Endothelial cell of umbilical vein (primary cell): ENCODE measurements at regions not wholly inside any gene's neighbourhood (a gene's known extent, or its start where the extent isn't known, plus 50 kb on each side); places are given as distances from the start of the nearest gene placed in this dataset.

Experiments used
- BruUV-seq: library from RNA; stranded (reverse); fragments of 400-500 nt; replicated peaks from 2 replicates; lab custom pipeline; 2021; lab: Mats Ljungman, UMichigan
- CTCF ChIA-PET: fragments of 300-600, 350-600 bp; sonication (Branson Sonifier 250); formaldehyde crosslinking; loops from one replicate; lab custom pipeline; 2021; ENCODE audit warnings: antibody characterized with exemption, inconsistent platforms; lab: Charles Lee
- POLR2A ChIA-PET: fragments of 300-600, 350-600 bp; sonication (Branson Sonifier 250); formaldehyde crosslinking; loops from one replicate; lab custom pipeline; 2021; ENCODE audit warnings: antibody characterized with exemption, inconsistent platforms; lab: Charles Lee
- DNase-seq: peaks from one replicate; pipeline ENCODE4 v3.0.0-alpha.2; 2011; ENCODE audit warnings: low read depth, low spot score
- FAIRE-seq: peaks from 2 replicates; lab custom pipeline; 2011; peaks lifted over from hg19 to GRCh38; lab: Jason Lieb, UNC
- H2AFZ ChIP-seq: 2 replicates; pipeline ENCODE4 v1.6.0; 2012; ENCODE audit warnings: low read depth, low read length, control low read depth, inconsistent platforms
- H3K27ac ChIP-seq: 2 replicates; pipeline ENCODE4 v1.5.1; 2011; ENCODE audit warnings: low read depth, mild to moderate bottlenecking, control low read depth, low read length, moderate library complexity; ENCODE audit not compliant: insufficient read depth
- H3K27me3 ChIP-seq, 2 experiments: 2 replicates each; pipeline versions ENCODE4 v1.6.0 to v1.6.1; 2011; ENCODE audit warnings: low read length in 2 of 2, mixed read lengths in 1 of 2; ENCODE audit not compliant: control insufficient read depth in 2 of 2, insufficient read depth in 2 of 2
- H3K36me3 ChIP-seq, 2 experiments: 2 replicates in 1 of 2; 3 replicates in 1 of 2; pipeline ENCODE4 v1.5.1; 2011; ENCODE audit warnings: low read length in 2 of 2, mild to moderate bottlenecking in 1 of 2, moderate library complexity in 1 of 2; ENCODE audit not compliant: control insufficient read depth in 2 of 2, insufficient read depth in 2 of 2; ENCODE audit errors: extremely low read depth in 1 of 2
- H3K4me1 ChIP-seq: 3 replicates; pipeline ENCODE4 v1.5.1; 2011; ENCODE audit warnings: mild to moderate bottlenecking, low read length; ENCODE audit not compliant: control insufficient read depth, insufficient read depth; ENCODE audit errors: extremely low read depth
- H3K4me2 ChIP-seq: 2 replicates; pipeline ENCODE4 v1.6.1; 2011; ENCODE audit warnings: low read length, control low read depth, mixed read lengths; ENCODE audit not compliant: insufficient read depth
- H3K4me3 ChIP-seq, 3 experiments: fragments of 200-600 bp in 1 of 3; sonication (generic), shearing (Covaris generic) in 1 of 3; replicated peaks in 1 of 3; 2 replicates each; pipeline ENCODE4 v1.5.1; 2011 to 2016; ENCODE audit warnings: control low read depth in 3 of 3, low read length in 3 of 3, mild to moderate bottlenecking in 2 of 3, inconsistent platforms in 1 of 3, low read depth in 1 of 3, moderate library complexity in 1 of 3; ENCODE audit not compliant: insufficient read depth in 1 of 3
- H3K79me2 ChIP-seq: 2 replicates; pipeline ENCODE4 v1.6.0; 2012; ENCODE audit warnings: low read length, inconsistent platforms; ENCODE audit not compliant: control insufficient read depth, insufficient read depth
- H3K9ac ChIP-seq: replicated peaks from 2 replicates; pipeline ENCODE3; 2011; ENCODE audit warnings: low read length, control low read depth; ENCODE audit not compliant: insufficient read depth; ENCODE audit errors: extremely low read depth
- H3K9me1 ChIP-seq: replicated peaks from 3 replicates; pipeline ENCODE4 v1.6.0; 2011; ENCODE audit warnings: mild to moderate bottlenecking, low read length; ENCODE audit not compliant: control insufficient read depth, insufficient read depth; ENCODE audit errors: extremely low read depth
- H3K9me3 ChIP-seq: replicated peaks from 2 replicates; pipeline ENCODE4 v1.5.1; 2012; ENCODE audit warnings: low read length, inconsistent platforms; ENCODE audit not compliant: control insufficient read depth, insufficient read depth
- H4K20me1 ChIP-seq: replicated peaks from 2 replicates; pipeline ENCODE3; 2011; ENCODE audit warnings: mild to moderate bottlenecking, low read length; ENCODE audit not compliant: control insufficient read depth, insufficient read depth; ENCODE audit errors: extremely low read depth
- CTCF ChIP-seq, 2 donors: IDR thresholded peaks; 1 replicate in 1 of 2; 2 replicates in 1 of 2; pipeline ENCODE4 v1.5.1; 2011; ENCODE audit warnings: low read length in 2 of 2, mild to moderate bottlenecking in 2 of 2, moderate library complexity in 2 of 2, control low read depth in 1 of 2, inconsistent platforms in 1 of 2, low read depth in 1 of 2; ENCODE audit not compliant: insufficient read depth in 1 of 2; ENCODE audit errors: extremely low read depth in 1 of 2
- EZH2 ChIP-seq: IDR thresholded peaks from 2 replicates; pipeline ENCODE4 v1.6.1; 2012; ENCODE audit warnings: borderline replicate concordance, low read depth, mild to moderate bottlenecking, moderate library complexity, low read length, inconsistent platforms; ENCODE audit not compliant: severe bottlenecking
- FOS ChIP-seq: IDR thresholded peaks from 2 replicates; pipeline ENCODE4 v1.6.1; 2011; ENCODE audit warnings: mild to moderate bottlenecking, low read length, moderate library complexity, borderline replicate concordance; ENCODE audit not compliant: insufficient read depth
- GATA2 ChIP-seq: IDR thresholded peaks from 2 replicates; pipeline ENCODE4 v1.7.0; 2011; ENCODE audit warnings: low read depth, mild to moderate bottlenecking, moderate library complexity, mixed read lengths, low read length; ENCODE audit not compliant: insufficient read length, insufficient read depth
- JUN ChIP-seq: IDR thresholded peaks from 2 replicates; pipeline ENCODE4 v1.6.1; 2011; ENCODE audit warnings: borderline replicate concordance, low read depth; ENCODE audit not compliant: insufficient read length, insufficient read depth
- MYC ChIP-seq: IDR thresholded peaks from one replicate; pipeline ENCODE4 v1.6.1; 2011; ENCODE audit warnings: mild to moderate bottlenecking, low read depth, low read length
- POLR2A ChIP-seq: IDR thresholded peaks from 2 replicates; pipeline ENCODE4 v1.6.1; 2012; ENCODE audit warnings: low read depth, mild to moderate bottlenecking, control low read depth, low read length
- POLR2AphosphoS5 ChIP-seq: IDR thresholded peaks from 2 replicates; pipeline ENCODE4 v1.6.1; 2012; ENCODE audit warnings: low read depth, mild to moderate bottlenecking, control low read depth, low read length, moderate library complexity; ENCODE audit not compliant: insufficient read depth
- dilution Hi-C: fragments of 300-500 bp; cut with MboI; formaldehyde crosslinking; loops from one replicate; pipeline ENCODE4 v1.15.0; 2019; ENCODE audit warnings: low sequenced_read_pairs; ENCODE audit not compliant: extremely low pct_ligation_motif_present
- intact Hi-C: fragments of 100-400 bp; cut with micrococcal nuclease; formaldehyde crosslinking; loops from one replicate; pipeline ENCODE4 v1.10.0; 2022
- TF ChIP-seq, protein P1 (sequence below): IDR thresholded peaks from 2 replicates; pipeline ENCODE4 v1.6.1; 2011; ENCODE audit not compliant: insufficient read depth, insufficient read length

DNA sequence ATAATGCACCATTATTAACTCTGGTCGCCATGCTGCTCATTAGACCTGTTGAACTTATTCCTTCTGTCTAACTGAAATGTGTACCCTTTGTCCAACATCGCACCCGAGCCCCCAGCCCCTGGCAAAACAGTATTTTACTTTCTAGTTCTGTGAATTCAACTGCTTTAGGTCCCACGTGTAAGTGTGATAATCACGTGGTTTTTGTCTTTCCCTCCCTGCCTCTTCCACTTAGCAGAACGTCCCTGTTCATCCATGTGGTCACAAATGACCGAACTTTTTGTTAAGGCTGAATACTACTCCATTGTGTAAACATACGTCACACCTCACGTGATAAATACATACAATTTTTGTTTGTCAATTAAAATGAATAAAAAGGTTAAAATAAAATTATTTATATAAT, 826.9 kb downstream of the DCDC2C start:
- CTCF ChIA-PET: no interaction called here
- no peak overlapping the region for H2AFZ ChIP-seq

More for the DNA sequence above, 826.9 kb downstream of the DCDC2C start:
- no TSS peak for BruUV-seq
- Histone ChIP-seq H3K4me2 (no peak overlapping the region), H3K9me3 (no peaks in the 10 kb centered on the region), H3K9ac (no peak overlapping the region), H3K79me2 (no peaks in the 10 kb centered on the region), H3K4me3 (no peak overlapping the region), H3K9me1 (no peaks in the 10 kb centered on the region), H3K27me3 (no peaks in the 10 kb centered on the region), H3K4me1 (no peaks in the 10 kb centered on the region), H4K20me1 (no peaks in the 10 kb centered on the region), H3K36me3 (no peaks in the 10 kb centered on the region), H3K27ac (no peak overlapping the region)
- DNase-seq: no peak
- dilution Hi-C loops: no loop called here
- intact Hi-C loops: no loop called here
- TF ChIP-seq JUN (no peak), GATA2 (no peak), FOS (no peak), POLR2AphosphoS5 (no peak), CTCF (IDR thresholded peaks at IDR 0.05; ENCODE audit: extremely low read depth in 1 of 2, insufficient read depth in 1 of 2, low read depth in 1 of 2, low read length in 2 of 2) (no peak), POLR2A (no peak), EZH2 (no peak), MYC (no peak)
- TF ChIP-seq, protein P1, sequence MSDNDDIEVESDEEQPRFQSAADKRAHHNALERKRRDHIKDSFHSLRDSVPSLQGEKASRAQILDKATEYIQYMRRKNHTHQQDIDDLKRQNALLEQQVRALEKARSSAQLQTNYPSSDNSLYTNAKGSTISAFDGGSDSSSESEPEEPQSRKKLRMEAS: no peak
- POLR2A ChIA-PET: no interaction called here
- no peak for FAIRE-seq
